Astrocyte (in vitro differentiated cells and primary cell): ENCODE measurements at regions not wholly inside any gene's neighbourhood (a gene's known extent, or its start where the extent isn't known, plus 50 kb on each side); places are given as distances from the start of the nearest gene placed in this dataset.

Experiments used
- EZH2 ChIP-seq: IDR thresholded peaks from 2 replicates; pipeline ENCODE4 v1.6.1; 2012; ENCODE audit warnings: mild to moderate bottlenecking, low read length, inconsistent platforms; ENCODE audit not compliant: insufficient read depth
- TF ChIP-seq, protein P1 (sequence below): IDR thresholded peaks from 2 replicates; pipeline ENCODE4 v1.5.1; 2011; ENCODE audit warnings: low read depth, mild to moderate bottlenecking, inconsistent platforms, low read length, moderate library complexity; ENCODE audit not compliant: insufficient read depth

DNA sequence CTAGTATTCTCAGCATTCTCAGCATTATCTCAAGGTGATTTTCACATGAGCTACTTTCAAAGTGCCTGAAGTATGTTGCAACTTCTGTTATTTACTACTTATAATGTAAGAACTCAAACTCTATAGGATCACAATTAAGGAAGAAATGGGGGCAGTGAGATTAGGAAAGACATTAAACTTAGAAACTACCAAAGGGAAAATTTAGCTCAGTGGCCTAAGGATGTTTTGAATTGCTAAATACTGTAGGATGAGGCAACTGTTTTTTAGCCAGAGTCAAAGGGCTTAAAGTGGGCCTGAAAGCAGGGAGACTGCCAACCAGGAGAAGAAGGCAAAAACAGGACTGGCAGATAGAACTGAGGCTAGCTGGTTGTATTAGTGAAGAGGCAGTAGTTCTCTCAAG is 55.5 kb upstream of the MBNL1 start:
- TF ChIP-seq, protein P1, sequence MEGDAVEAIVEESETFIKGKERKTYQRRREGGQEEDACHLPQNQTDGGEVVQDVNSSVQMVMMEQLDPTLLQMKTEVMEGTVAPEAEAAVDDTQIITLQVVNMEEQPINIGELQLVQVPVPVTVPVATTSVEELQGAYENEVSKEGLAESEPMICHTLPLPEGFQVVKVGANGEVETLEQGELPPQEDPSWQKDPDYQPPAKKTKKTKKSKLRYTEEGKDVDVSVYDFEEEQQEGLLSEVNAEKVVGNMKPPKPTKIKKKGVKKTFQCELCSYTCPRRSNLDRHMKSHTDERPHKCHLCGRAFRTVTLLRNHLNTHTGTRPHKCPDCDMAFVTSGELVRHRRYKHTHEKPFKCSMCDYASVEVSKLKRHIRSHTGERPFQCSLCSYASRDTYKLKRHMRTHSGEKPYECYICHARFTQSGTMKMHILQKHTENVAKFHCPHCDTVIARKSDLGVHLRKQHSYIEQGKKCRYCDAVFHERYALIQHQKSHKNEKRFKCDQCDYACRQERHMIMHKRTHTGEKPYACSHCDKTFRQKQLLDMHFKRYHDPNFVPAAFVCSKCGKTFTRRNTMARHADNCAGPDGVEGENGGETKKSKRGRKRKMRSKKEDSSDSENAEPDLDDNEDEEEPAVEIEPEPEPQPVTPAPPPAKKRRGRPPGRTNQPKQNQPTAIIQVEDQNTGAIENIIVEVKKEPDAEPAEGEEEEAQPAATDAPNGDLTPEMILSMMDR: no peak
- TF ChIP-seq EZH2: no peak
